K562 (cell line): ENCODE measurements at regions not wholly inside any gene's neighbourhood (a gene's known extent, or its start where the extent isn't known, plus 50 kb on each side); places are given as distances from the start of the nearest gene placed in this dataset.

Source experiments
- ATAC-seq: fragments of 200-7000 bp; cut with Tn5 transposase; 3 replicates; pipeline ENCODE4 v1.9.1; 2020; ENCODE audit warnings: moderate library complexity
- BruUV-seq: library from RNA; stranded (reverse); fragments of 400-500 nt; replicated peaks from 2 replicates; lab custom pipeline; 2021; lab: Mats Ljungman, UMichigan
- CTCF ChIA-PET: fragments of 300-600 bp; formaldehyde crosslinking; extraction: SDS; loops from one replicate; lab custom pipeline; 2021; ENCODE audit warnings: low intra/inter-chr PET ratio; lab: Yijun Ruan, JAX
- POLR2A ChIA-PET: fragments of 300-600, 350-650 bp; sonication (Branson Sonifier 250); formaldehyde crosslinking; extraction: SDS; loops from one replicate; lab custom pipeline; 2021; ENCODE audit warnings: antibody characterized with exemption, inconsistent platforms; lab: Yijun Ruan, JAX
- DNase-seq, 4 experiments: peaks; one replicate each; pipeline versions ENCODE4 v3.0.0 to v3.0.0-alpha.2; 2011 to 2018; ENCODE audit warnings: low spot score in 3 of 4, mixed read lengths in 3 of 4; ENCODE audit errors: extremely low read depth in 1 of 4
- FAIRE-seq: peaks from 2 replicates; lab custom pipeline; 2011; peaks lifted over from hg19 to GRCh38; lab: Jason Lieb, UNC
- H2AFZ ChIP-seq: 2 replicates; pipeline ENCODE4 v1.6.0; 2011; ENCODE audit warnings: low read depth, low read length, control low read depth, inconsistent platforms
- H3K27ac ChIP-seq: fragments of 200-600 bp; 3 replicates; pipeline ENCODE4 v1.8.0; 2011; ENCODE audit warnings: low read depth, mild to moderate bottlenecking, control low read depth, inconsistent platforms, low read length, moderate library complexity, mixed read lengths; ENCODE audit errors: extremely low read depth
- H3K27me3 ChIP-seq, 2 experiments: fragments of 300-600 bp in 1 of 2; 2 replicates in 1 of 2; 3 replicates in 1 of 2; pipeline versions ENCODE4 v1.6.0 to v1.8.0; 2011; ENCODE audit warnings: inconsistent platforms in 2 of 2, low read length in 2 of 2, mild to moderate bottlenecking in 1 of 2, mixed read lengths in 1 of 2, moderate library complexity in 1 of 2; ENCODE audit not compliant: control insufficient read depth in 2 of 2, insufficient read depth in 2 of 2
- H3K36me3 ChIP-seq: fragments of 300-600 bp; 3 replicates; pipeline ENCODE4 v1.8.0; 2011; ENCODE audit warnings: mild to moderate bottlenecking, low read length, inconsistent platforms; ENCODE audit not compliant: control insufficient read depth, insufficient read depth
- H3K4me1 ChIP-seq, 2 experiments: fragments of 200-600 bp in 1 of 2; replicated peaks in 1 of 2; 2 replicates in 1 of 2; 3 replicates in 1 of 2; pipeline versions ENCODE4 v1.5.1 to v1.8.0; 2011; ENCODE audit warnings: inconsistent platforms in 2 of 2, low read length in 2 of 2, mild to moderate bottlenecking in 1 of 2, mixed read lengths in 1 of 2, moderate library complexity in 1 of 2; ENCODE audit not compliant: control insufficient read depth in 2 of 2, insufficient read depth in 2 of 2
- H3K4me2 ChIP-seq: 2 replicates; pipeline ENCODE4 v1.6.1; 2011; ENCODE audit warnings: low read length, control low read depth, inconsistent platforms, mixed read lengths; ENCODE audit not compliant: insufficient read depth
- H3K4me3 ChIP-seq: fragments of 200-600 bp; sonication (generic), shearing (Covaris generic); 2 replicates; pipeline ENCODE4 v1.5.1; 2016; ENCODE audit warnings: control low read depth, inconsistent platforms
- H3K79me2 ChIP-seq: fragments of 200-600 bp; 3 replicates; pipeline ENCODE4 v1.8.0; 2011; ENCODE audit warnings: low read length, inconsistent platforms; ENCODE audit not compliant: control insufficient read depth, insufficient read depth
- H3K9ac ChIP-seq, 2 experiments: 2 replicates each; pipeline versions ENCODE4 v1.6.0 to v1.6.1; 2011; ENCODE audit warnings: low read depth in 2 of 2, low read length in 2 of 2, control low read depth in 1 of 2, inconsistent platforms in 1 of 2, mild to moderate bottlenecking in 1 of 2, mixed read lengths in 1 of 2; ENCODE audit not compliant: insufficient read depth in 1 of 2
- H3K9me1 ChIP-seq: one replicate; pipeline ENCODE4 v1.6.0; 2011; ENCODE audit warnings: inconsistent platforms, mild to moderate bottlenecking, low read length, moderate library complexity; ENCODE audit not compliant: control insufficient read depth, insufficient read depth
- H3K9me3 ChIP-seq: replicated peaks from 2 replicates; pipeline ENCODE4 v1.5.1; 2011; ENCODE audit warnings: low read depth, low read length, inconsistent platforms; ENCODE audit not compliant: control insufficient read depth, insufficient read depth
- H4K20me1 ChIP-seq: replicated peaks from 2 replicates; pipeline ENCODE4 v1.6.1; 2011; ENCODE audit warnings: low read length, inconsistent platforms, mixed read lengths; ENCODE audit not compliant: control insufficient read depth, insufficient read depth
- BCOR ChIP-seq: fragments of 450-650 bp; IDR thresholded peaks from 2 replicates; pipeline ENCODE4 v1.6.1; 2016
- BRF1 ChIP-seq: IDR thresholded peaks from 3 replicates; pipeline ENCODE4 v1.6.1; 2011; ENCODE audit warnings: borderline replicate concordance, mild to moderate bottlenecking; ENCODE audit not compliant: insufficient read length; ENCODE audit errors: extremely low read depth
- RBM14 ChIP-seq: fragments of 200-400 bp; formaldehyde crosslinking; IDR thresholded peaks from 2 replicates; pipeline ENCODE4 v1.6.1; 2018; ENCODE audit warnings: low read depth, mild to moderate bottlenecking, low read length, moderate library complexity, borderline replicate concordance; ENCODE audit not compliant: insufficient read depth
- SLC30A9 ChIP-seq: fragments of 250-450 bp; sonication (Bioruptor Pico); IDR thresholded peaks from 2 replicates; pipeline ENCODE4 v1.8.0; 2022; ENCODE audit warnings: mild to moderate bottlenecking, moderate library complexity
- ZKSCAN1 ChIP-seq: fragments of 150-350 bp; IDR thresholded peaks from 2 replicates; pipeline ENCODE4 v1.6.1; 2016; ENCODE audit warnings: low read depth, low read length
- ZNF12 ChIP-seq: sonication (generic); formaldehyde crosslinking; IDR thresholded peaks from 2 replicates; pipeline ENCODE4 v1.4.0; 2020; ENCODE audit warnings: mild to moderate bottlenecking, missing genetic modification reagents
- ZNF76 ChIP-seq: fragments of 250-450 bp; sonication (Bioruptor Pico); IDR thresholded peaks from 2 replicates; pipeline ENCODE4 v1.4.0; 2020; ENCODE audit warnings: mild to moderate bottlenecking, moderate library complexity, borderline replicate concordance
- WGBS: fragments of 100-300 bp; shearing (Covaris generic); methylation state at CpG from one replicate; pipeline ENCODE4 v1.1.6; 2016; ENCODE audit warnings: low coverage, mixed read lengths; ENCODE audit not compliant: insufficient coverage; ENCODE audit errors: missing lambda C conversion rate; 5-methylcytosine and 5-hydroxymethylcytosine counted together
- in situ Hi-C: fragments of 300-500 bp; cut with MboI; formaldehyde crosslinking; loops from 4 replicates; pipeline ENCODE4 v1.15.0; 2018; ENCODE audit warnings: inconsistent platforms, mixed read lengths
- intact Hi-C: fragments of 100-400 bp; cut with micrococcal nuclease; formaldehyde crosslinking; loops from 2 replicates; pipeline ENCODE4 v1.14.2; 2022

GRCh38 chr5:116856271-116856670, 281.6 kb upstream of the SEMA6A start (continued):
- TF ChIP-seq RBM14, result no peak
- no peak for TF ChIP-seq SLC30A9 (CRISPR knock-in tag)
- TF ChIP-seq, all 486 proteins: peak for 0

- Histone ChIP-seq H3K36me3 (no peaks in the 10 kb centered on the region), H3K9me3 (no peaks in the 10 kb centered on the region), H4K20me1 (no peaks in the 10 kb centered on the region), H2AFZ (no peak overlapping the region), H3K4me2 (no peak overlapping the region), H3K79me2 (no peaks in the 10 kb centered on the region), H3K27me3 (no peaks in the 10 kb centered on the region), H3K4me3 (no peak overlapping the region), H3K9me1 (no peaks in the 10 kb centered on the region), H3K27ac (no peak overlapping the region), H3K9ac (no peak overlapping the region), H3K4me1 (no peaks in the 10 kb centered on the region)
- intact Hi-C loops, result no loop called here
- no TSS peak for BruUV-seq
- ATAC-seq (no peak), FAIRE-seq (no peak), DNase-seq (no peak)
- WGBS, result 0% methylated on average over 3 of the region's 3 CpGs
- POLR2A ChIA-PET, result no interaction called here
- in situ Hi-C loops, result no loop called here
- CTCF ChIA-PET, result no interaction called here
- TF ChIP-seq ZNF76 (CRISPR knock-in tag) (no peak), ZNF12 (CRISPR knock-in tag) (no peak), BCOR (no peak), ZKSCAN1 (no peak), BRF1 (no peak)
These were observed 279.4 kb upstream of the SEMA6A start for GRCh38 chr5:116853992-116854391.
